Progenitor cell of endocrine pancreas (in vitro differentiated cells): ENCODE measurements at regions not wholly inside any gene's neighbourhood (a gene's known extent, or its start where the extent isn't known, plus 50 kb on each side); places are given as distances from the start of the nearest gene placed in this dataset.

Source experiments
- DNase-seq: peaks from one replicate; pipeline ENCODE4 v3.0.0; 2021; ENCODE audit warnings: low spot score; ENCODE audit not compliant: unreplicated experiment
- H3K27ac Mint-ChIP-seq: 2 replicates; pipeline ENCODE4 v1.8.0; 2021; ENCODE audit warnings: mild to moderate bottlenecking, moderate library complexity, mixed read lengths
- H3K27me3 Mint-ChIP-seq: 2 replicates; pipeline ENCODE4 v1.8.0; 2021; ENCODE audit warnings: mixed read lengths
- H3K36me3 Mint-ChIP-seq: 2 replicates; pipeline ENCODE4 v1.8.0; 2022; ENCODE audit warnings: mixed read lengths; ENCODE audit not compliant: insufficient read depth
- H3K4me1 Mint-ChIP-seq: 2 replicates; pipeline ENCODE4 v1.8.0; 2021; ENCODE audit warnings: low read depth, mixed read lengths
- H3K4me3 Mint-ChIP-seq: 2 replicates; pipeline ENCODE4 v1.8.0; 2021; ENCODE audit warnings: low read depth, mild to moderate bottlenecking, moderate library complexity, mixed read lengths
- H3K9me3 Mint-ChIP-seq: 2 replicates; pipeline ENCODE4 v1.8.0; 2021; ENCODE audit warnings: low read depth, mixed read lengths
- CTCF ChIP-seq: fragments of 200-600 bp; sonication (generic); IDR thresholded peaks from one replicate; pipeline ENCODE4 v1.5.0; 2021; ENCODE audit warnings: antibody characterized with exemption, mild to moderate bottlenecking; ENCODE audit not compliant: unreplicated experiment

DNA sequence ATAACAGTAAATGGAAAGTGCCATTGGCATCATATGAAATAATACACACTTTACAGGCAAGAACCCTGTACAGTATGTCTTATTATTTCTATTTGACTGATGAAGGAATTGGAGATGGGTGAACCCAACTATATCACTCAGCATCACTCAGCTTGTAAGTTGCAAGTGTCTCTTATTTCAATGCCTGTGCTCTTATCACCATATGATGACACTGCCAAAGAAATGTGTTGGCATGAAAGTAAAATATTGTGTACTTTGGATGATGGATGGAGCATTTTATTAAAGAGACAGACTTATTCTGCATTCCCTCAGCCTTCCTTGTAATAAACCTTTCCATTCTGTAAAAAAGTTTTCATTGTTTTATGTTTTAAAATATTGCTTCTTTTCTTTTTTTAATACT lies 927.5 kb upstream of the VRK2 start:
- Mint-ChIP-seq H3K4me1 (no peaks in the 10 kb centered on the region), H3K4me3 (no peak overlapping the region)

DNA sequence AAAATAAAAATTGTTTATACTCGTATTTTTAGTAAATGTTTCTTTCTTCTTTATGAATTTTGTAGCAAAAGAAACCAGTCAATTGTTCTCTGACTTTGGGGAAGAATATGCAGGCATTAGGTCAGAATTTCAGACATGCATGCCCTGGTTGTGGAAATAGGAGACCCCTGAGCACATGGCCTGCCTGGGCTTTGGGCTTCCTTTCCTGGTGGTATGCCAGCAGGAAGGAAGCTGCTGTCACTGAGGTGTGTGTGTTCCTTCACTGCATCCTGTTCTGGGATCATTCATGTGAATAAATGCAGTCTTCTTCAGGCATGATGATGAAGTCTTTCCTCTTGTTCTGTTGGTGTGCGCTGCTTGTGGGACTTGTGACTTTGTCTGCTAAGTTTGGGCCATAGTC lies 920.2 kb upstream of the VRK2 start:
- Mint-ChIP-seq H3K4me3 (no peak overlapping the region), H3K4me1 (no peaks in the 10 kb centered on the region), H3K9me3 (no peaks in the 10 kb centered on the region), H3K36me3 (no peaks in the 10 kb centered on the region), H3K27ac (no peak overlapping the region), H3K27me3 (no peaks in the 10 kb centered on the region)
- no peak for TF ChIP-seq CTCF
- DNase-seq = no peak

More for the DNA sequence above, 927.5 kb upstream of the VRK2 start:
- TF ChIP-seq CTCF = no peak
- no peak for DNase-seq
- Mint-ChIP-seq H3K9me3 (no peaks in the 10 kb centered on the region), H3K27me3 (no peaks in the 10 kb centered on the region), H3K27ac (no peak overlapping the region), H3K36me3 (no peaks in the 10 kb centered on the region)

DNA sequence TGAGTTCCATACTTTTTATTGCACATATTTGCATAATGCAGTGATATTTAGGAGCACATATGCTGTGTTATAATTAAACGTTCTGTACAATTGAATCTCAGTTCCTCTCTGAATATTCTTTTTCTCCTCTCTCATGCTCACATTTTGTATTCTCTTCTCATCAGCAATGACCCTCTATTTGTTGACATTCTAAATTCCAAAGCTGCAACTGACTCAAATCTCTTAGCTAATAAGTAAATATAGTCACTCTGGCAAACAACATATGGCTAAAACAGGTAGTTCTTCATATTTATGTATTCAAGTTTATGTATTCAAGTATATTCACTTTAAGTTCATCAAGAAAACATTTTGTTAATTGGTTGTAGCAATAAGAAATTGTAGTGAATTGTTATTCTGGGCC lies 907.4 kb upstream of the VRK2 start:
- Mint-ChIP-seq H3K4me1 (peaks cover 8% of the 10 kb centered on the region), H3K27ac (no peak overlapping the region), H3K4me3 (no peak overlapping the region), H3K9me3 (no peaks in the 10 kb centered on the region), H3K36me3 (no peaks in the 10 kb centered on the region), H3K27me3 (no peaks in the 10 kb centered on the region)
- DNase-seq = no peak
- TF ChIP-seq CTCF = no peak

DNA sequence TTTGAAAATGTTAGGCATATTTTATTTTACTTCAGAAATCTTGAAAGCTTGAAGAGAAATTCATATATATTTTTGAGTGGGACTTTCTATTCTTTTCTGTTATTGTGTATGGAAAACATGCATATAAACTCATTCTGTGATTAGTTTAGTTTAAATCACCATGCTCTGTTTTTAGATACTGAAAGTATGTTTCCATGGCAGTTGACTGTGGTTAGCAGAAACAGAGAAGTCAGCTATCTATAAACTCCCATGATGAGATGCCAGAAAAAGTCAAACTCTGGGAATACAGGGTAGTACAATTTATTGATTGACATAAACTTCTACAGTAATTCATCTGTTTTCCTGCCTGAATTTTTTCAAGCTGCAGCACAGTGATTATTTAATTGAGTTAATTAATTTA lies 905.3 kb upstream of the VRK2 start:
- Mint-ChIP-seq H3K36me3 (no peaks in the 10 kb centered on the region), H3K4me3 (no peak overlapping the region), H3K9me3 (no peaks in the 10 kb centered on the region), H3K27me3 (no peaks in the 10 kb centered on the region), H3K4me1 (peaks cover 8% of the 10 kb centered on the region), H3K27ac (no peak overlapping the region)
- DNase-seq = no peak
- TF ChIP-seq CTCF = no peak

DNA sequence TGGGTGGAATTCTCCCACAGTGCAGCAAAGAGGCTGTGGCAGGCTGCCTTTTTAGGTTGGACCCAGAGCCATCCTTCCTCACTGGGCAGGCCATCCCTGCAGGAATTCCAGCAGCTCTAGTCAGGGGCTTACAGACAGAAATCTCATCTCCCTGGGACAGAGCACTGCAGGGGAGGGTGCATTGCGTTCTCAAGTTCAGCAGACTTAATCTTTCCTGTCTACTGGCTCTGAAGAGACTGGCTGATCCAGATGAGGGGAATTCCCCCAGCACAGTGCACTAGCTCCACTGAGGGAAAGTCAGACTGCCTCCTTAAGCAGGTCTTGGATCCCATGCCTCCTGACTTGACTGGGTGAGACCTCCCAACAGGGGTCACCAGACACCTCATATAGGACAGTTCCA lies 899.7 kb upstream of the VRK2 start:
- Mint-ChIP-seq H3K4me3 (no peak overlapping the region), H3K27me3 (no peaks in the 10 kb centered on the region), H3K4me1 (peaks cover 2% of the 10 kb centered on the region), H3K36me3 (peaks cover 2% of the 10 kb centered on the region), H3K27ac (no peak overlapping the region), H3K9me3 (peaks cover 11% of the 10 kb centered on the region)
- DNase-seq = no peak
- no peak for TF ChIP-seq CTCF
